GM12864 (cell line): ENCODE measurements at regions not wholly inside any gene's neighbourhood (a gene's known extent, or its start where the extent isn't known, plus 50 kb on each side); places are given as distances from the start of the nearest gene placed in this dataset.

Source experiments
- DNase-seq: peaks from one replicate; pipeline ENCODE4 v3.0.0-alpha.2; 2011; ENCODE audit warnings: low read depth
- H3K4me3 ChIP-seq: 2 replicates; pipeline ENCODE4 v1.5.1; 2011; ENCODE audit warnings: mild to moderate bottlenecking, low read depth, low read length, control low read depth
- TF ChIP-seq, protein P1 (sequence below): IDR thresholded peaks from 2 replicates; pipeline ENCODE4 v1.5.1; 2011; ENCODE audit warnings: low read depth, mild to moderate bottlenecking, moderate library complexity, low read length, control low read depth, inconsistent platforms; ENCODE audit errors: missing control alignments

DNA sequence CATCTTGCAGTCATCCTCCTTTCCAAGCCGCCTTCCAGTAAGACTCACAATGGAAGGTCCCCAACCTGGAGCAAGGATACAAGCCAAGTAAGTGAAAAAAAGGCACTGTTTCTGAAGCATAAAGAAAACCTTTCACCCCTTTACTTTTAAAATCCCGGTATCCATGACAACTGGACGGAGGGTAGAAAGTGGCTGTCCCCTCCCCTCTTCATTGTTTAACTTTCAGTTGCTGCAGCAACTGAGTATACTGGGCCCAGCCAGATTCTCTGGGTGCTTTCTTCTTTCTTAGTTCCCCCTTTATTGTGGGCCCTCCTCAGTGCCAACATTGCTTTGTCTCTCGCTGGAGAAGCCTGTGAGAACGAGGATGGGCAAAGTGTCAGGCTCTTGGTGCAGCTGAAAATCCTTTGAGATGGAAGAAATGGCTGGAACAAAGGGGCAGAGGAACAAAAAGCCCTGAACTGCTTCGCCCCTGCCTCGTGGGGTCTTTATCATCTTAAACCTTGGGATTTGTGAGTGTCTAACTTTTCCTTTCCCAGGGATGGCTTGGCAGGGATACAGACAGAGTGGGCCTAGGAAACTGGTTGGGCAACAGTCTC lies 224.0 kb upstream of the RGMA start:
- TF ChIP-seq, protein P1, sequence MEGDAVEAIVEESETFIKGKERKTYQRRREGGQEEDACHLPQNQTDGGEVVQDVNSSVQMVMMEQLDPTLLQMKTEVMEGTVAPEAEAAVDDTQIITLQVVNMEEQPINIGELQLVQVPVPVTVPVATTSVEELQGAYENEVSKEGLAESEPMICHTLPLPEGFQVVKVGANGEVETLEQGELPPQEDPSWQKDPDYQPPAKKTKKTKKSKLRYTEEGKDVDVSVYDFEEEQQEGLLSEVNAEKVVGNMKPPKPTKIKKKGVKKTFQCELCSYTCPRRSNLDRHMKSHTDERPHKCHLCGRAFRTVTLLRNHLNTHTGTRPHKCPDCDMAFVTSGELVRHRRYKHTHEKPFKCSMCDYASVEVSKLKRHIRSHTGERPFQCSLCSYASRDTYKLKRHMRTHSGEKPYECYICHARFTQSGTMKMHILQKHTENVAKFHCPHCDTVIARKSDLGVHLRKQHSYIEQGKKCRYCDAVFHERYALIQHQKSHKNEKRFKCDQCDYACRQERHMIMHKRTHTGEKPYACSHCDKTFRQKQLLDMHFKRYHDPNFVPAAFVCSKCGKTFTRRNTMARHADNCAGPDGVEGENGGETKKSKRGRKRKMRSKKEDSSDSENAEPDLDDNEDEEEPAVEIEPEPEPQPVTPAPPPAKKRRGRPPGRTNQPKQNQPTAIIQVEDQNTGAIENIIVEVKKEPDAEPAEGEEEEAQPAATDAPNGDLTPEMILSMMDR = no peak
- no peak for DNase-seq
- H3K4me3 ChIP-seq = no peak overlapping the region

- DNase-seq = no peak
- H3K4me3 ChIP-seq = no peak overlapping the region
- TF ChIP-seq, protein P1 = no peak
These were observed 222.6 kb upstream of the RGMA start for GRCh38 chr15:93311620-93312019.

GRCh38 chr15:93308026-93308690 lies 219.1 kb upstream of the RGMA start:
- DNase-seq = no peak
- TF ChIP-seq, protein P1 = no peak
- no peak overlapping the region for H3K4me3 ChIP-seq

GRCh38 chr15:93307513-93307912 lies 218.5 kb upstream of the RGMA start:
- no peak overlapping the region for H3K4me3 ChIP-seq
- TF ChIP-seq, protein P1 = no peak
- DNase-seq = no peak

GRCh38 chr15:93305306-93305705 lies 216.3 kb upstream of the RGMA start:
- no peak overlapping the region for H3K4me3 ChIP-seq
- TF ChIP-seq, protein P1 = no peak
- no peak for DNase-seq

GRCh38 chr15:93302080-93302765 lies 213.2 kb upstream of the RGMA start:
- DNase-seq = no peak
- H3K4me3 ChIP-seq = no peak overlapping the region
- TF ChIP-seq, protein P1 = no peak
